ENCODE measurements at regions not wholly inside any gene's neighbourhood (a gene's known extent, or its start where the extent isn't known, plus 50 kb on each side); places are given as distances from the start of the nearest gene placed in this dataset.

DNA sequence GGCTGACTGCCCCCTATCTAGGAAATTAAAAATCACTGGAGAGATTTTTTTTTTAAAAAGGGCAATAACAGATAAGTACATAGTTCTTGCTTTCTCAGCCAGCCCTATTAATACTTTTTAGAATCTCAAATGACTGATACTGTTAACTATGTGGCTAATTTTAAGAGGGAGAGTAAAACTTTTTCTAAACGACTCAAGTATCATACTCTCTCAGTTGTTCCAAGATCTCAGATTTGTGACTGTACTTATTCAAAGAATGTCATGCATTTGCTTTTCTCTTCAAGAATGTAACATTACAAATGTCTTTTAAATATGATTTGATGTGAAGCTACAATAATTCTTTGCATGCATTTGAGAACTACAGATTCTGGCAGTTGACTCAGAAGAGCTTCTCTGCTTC lies 55.4 kb upstream of the RAB11FIP2 start:
- TF ChIP-seq POLR2A (IDR thresholded peaks at IDR 0.05; ENCODE audit: low read depth, low read length): no peak
- no peak for TF ChIP-seq TAF1 (IDR thresholded peaks at IDR 0.05; ENCODE audit: borderline replicate concordance, low read depth, low read length)
